DND-41 (cell line): ENCODE measurements at regions not wholly inside any gene's neighbourhood (a gene's known extent, or its start where the extent isn't known, plus 50 kb on each side); places are given as distances from the start of the nearest gene placed in this dataset.

Experiments
- ATAC-seq: fragments of 200-7000 bp; cut with Tn5 transposase; 3 replicates; pipeline ENCODE4 v1.9.1; 2021; ENCODE audit warnings: low read depth; ENCODE audit not compliant: insufficient read depth
- DNase-seq: peaks from one replicate; pipeline ENCODE4 v3.0.0-alpha.2; 2020
- H2AFZ ChIP-seq: 2 replicates; pipeline ENCODE4 v1.6.0; 2012; ENCODE audit warnings: low read depth, low read length
- H3K27ac ChIP-seq: 2 replicates; pipeline ENCODE4 v1.5.1; 2012; ENCODE audit warnings: low read length, inconsistent platforms
- H3K27me3 ChIP-seq: fragments of 200-600 bp; sonication (generic); 2 replicates; pipeline ENCODE4 v1.6.0; 2012; ENCODE audit warnings: low read length, mild to moderate bottlenecking, inconsistent platforms; ENCODE audit not compliant: insufficient read depth, poor library complexity
- H3K36me3 ChIP-seq: 2 replicates; pipeline ENCODE4 v1.5.1; 2012; ENCODE audit warnings: low read length, inconsistent platforms; ENCODE audit not compliant: insufficient read depth
- H3K4me1 ChIP-seq: 2 replicates; pipeline ENCODE4 v1.5.1; 2012; ENCODE audit warnings: mild to moderate bottlenecking, low read length; ENCODE audit not compliant: insufficient read depth
- H3K4me2 ChIP-seq: 2 replicates; pipeline ENCODE4 v1.6.0; 2012; ENCODE audit warnings: mild to moderate bottlenecking, moderate library complexity, low read length, inconsistent platforms; ENCODE audit not compliant: insufficient read depth
- H3K4me3 ChIP-seq, 2 experiments: fragments of 200-600 bp in 1 of 2; shearing (Covaris generic) in 1 of 2; 2 replicates each; pipeline ENCODE4 v1.5.1; 2012 to 2016; ENCODE audit warnings: inconsistent platforms in 2 of 2, low read length in 2 of 2, mild to moderate bottlenecking in 2 of 2, low read depth in 1 of 2, moderate library complexity in 1 of 2
- H3K79me2 ChIP-seq: 2 replicates; pipeline ENCODE4 v1.6.0; 2012; ENCODE audit warnings: low read length, inconsistent platforms; ENCODE audit not compliant: insufficient read depth
- H3K9ac ChIP-seq: 2 replicates; pipeline ENCODE4 v1.6.0; 2012; ENCODE audit warnings: low read depth, mild to moderate bottlenecking, inconsistent platforms, low read length, moderate library complexity
- H3K9me3 ChIP-seq: 2 replicates; pipeline ENCODE4 v1.5.1; 2012; ENCODE audit warnings: low read length, moderate library complexity, mild to moderate bottlenecking, inconsistent platforms; ENCODE audit not compliant: insufficient read depth, severe bottlenecking
- H4K20me1 ChIP-seq: 2 replicates; pipeline ENCODE4 v1.6.0; 2012; ENCODE audit warnings: low read length; ENCODE audit not compliant: insufficient read depth
- EZH2 ChIP-seq: IDR thresholded peaks from 3 replicates; pipeline ENCODE4 v1.6.1; 2012; ENCODE audit warnings: borderline replicate concordance, low read depth, mild to moderate bottlenecking, moderate library complexity, low read length, inconsistent platforms; ENCODE audit not compliant: severe bottlenecking
- TF ChIP-seq, protein P1 (sequence below): IDR thresholded peaks from 2 replicates; pipeline ENCODE4 v1.5.1; 2012; ENCODE audit warnings: borderline replicate concordance, low read length, moderate library complexity, mild to moderate bottlenecking; ENCODE audit not compliant: poor library complexity, severe bottlenecking; ENCODE audit errors: extremely low read depth

- TF ChIP-seq EZH2, result no peak
- TF ChIP-seq, protein P1, sequence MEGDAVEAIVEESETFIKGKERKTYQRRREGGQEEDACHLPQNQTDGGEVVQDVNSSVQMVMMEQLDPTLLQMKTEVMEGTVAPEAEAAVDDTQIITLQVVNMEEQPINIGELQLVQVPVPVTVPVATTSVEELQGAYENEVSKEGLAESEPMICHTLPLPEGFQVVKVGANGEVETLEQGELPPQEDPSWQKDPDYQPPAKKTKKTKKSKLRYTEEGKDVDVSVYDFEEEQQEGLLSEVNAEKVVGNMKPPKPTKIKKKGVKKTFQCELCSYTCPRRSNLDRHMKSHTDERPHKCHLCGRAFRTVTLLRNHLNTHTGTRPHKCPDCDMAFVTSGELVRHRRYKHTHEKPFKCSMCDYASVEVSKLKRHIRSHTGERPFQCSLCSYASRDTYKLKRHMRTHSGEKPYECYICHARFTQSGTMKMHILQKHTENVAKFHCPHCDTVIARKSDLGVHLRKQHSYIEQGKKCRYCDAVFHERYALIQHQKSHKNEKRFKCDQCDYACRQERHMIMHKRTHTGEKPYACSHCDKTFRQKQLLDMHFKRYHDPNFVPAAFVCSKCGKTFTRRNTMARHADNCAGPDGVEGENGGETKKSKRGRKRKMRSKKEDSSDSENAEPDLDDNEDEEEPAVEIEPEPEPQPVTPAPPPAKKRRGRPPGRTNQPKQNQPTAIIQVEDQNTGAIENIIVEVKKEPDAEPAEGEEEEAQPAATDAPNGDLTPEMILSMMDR, result no peak
Observed at GRCh38 chr4:85061974-85062373, 95.5 kb upstream of the WDFY3 start.

GRCh38 chr4:85062466-85062865 is 96.0 kb upstream of the WDFY3 start:
- no peak overlapping the region for H2AFZ ChIP-seq
- DNase-seq (no peak), ATAC-seq (no peak)
- no peak overlapping the region for H3K9ac ChIP-seq
- no peak overlapping the region for H3K4me3 ChIP-seq
- no peak overlapping the region for H3K4me2 ChIP-seq
- no peaks in the 10 kb centered on the region for H4K20me1 ChIP-seq
- H3K9me3 ChIP-seq, result no peaks in the 10 kb centered on the region
- TF ChIP-seq, protein P1, result no peak
- no peak for TF ChIP-seq EZH2
- no peaks in the 10 kb centered on the region for H3K27me3 ChIP-seq
- no peaks in the 10 kb centered on the region for H3K79me2 ChIP-seq
- no peaks in the 10 kb centered on the region for H3K4me1 ChIP-seq
- H3K36me3 ChIP-seq, result no peaks in the 10 kb centered on the region
- H3K27ac ChIP-seq, result no peak overlapping the region

More at GRCh38 chr4:85061974-85062373, 95.5 kb upstream of the WDFY3 start:
- Histone ChIP-seq H3K79me2 (no peaks in the 10 kb centered on the region), H2AFZ (no peak overlapping the region), H3K4me2 (no peak overlapping the region), H3K9ac (no peak overlapping the region), H3K9me3 (no peaks in the 10 kb centered on the region), H3K4me1 (no peaks in the 10 kb centered on the region), H3K4me3 (no peak overlapping the region), H3K27me3 (no peaks in the 10 kb centered on the region), H3K27ac (no peak overlapping the region), H3K36me3 (no peaks in the 10 kb centered on the region), H4K20me1 (no peaks in the 10 kb centered on the region)
- ATAC-seq (no peak), DNase-seq (no peak)

GRCh38 chr4:85067342-85067741 is 100.9 kb upstream of the WDFY3 start:
- ATAC-seq (no peak), DNase-seq (no peak)
- H3K79me2 ChIP-seq, result no peaks in the 10 kb centered on the region
- H2AFZ ChIP-seq, result no peak overlapping the region
- no peak overlapping the region for H3K4me3 ChIP-seq
- H3K27me3 ChIP-seq, result no peaks in the 10 kb centered on the region
- no peaks in the 10 kb centered on the region for H3K4me1 ChIP-seq
- no peak for TF ChIP-seq EZH2
- TF ChIP-seq, protein P1, result no peak
- H3K27ac ChIP-seq, result no peak overlapping the region
- no peaks in the 10 kb centered on the region for H4K20me1 ChIP-seq
- no peaks in the 10 kb centered on the region for H3K9me3 ChIP-seq
- H3K9ac ChIP-seq, result no peak overlapping the region
- H3K36me3 ChIP-seq, result no peaks in the 10 kb centered on the region
- H3K4me2 ChIP-seq, result no peak overlapping the region

GRCh38 chr4:85078016-85078415 is 111.5 kb upstream of the WDFY3 start:
- no peak overlapping the region for H3K9ac ChIP-seq
- no peak for TF ChIP-seq EZH2
- TF ChIP-seq, protein P1, result no peak
- H3K27ac ChIP-seq, result no peak overlapping the region
- H4K20me1 ChIP-seq, result no peaks in the 10 kb centered on the region
- H3K9me3 ChIP-seq, result no peaks in the 10 kb centered on the region
- no peaks in the 10 kb centered on the region for H3K4me1 ChIP-seq
- no peak overlapping the region for H3K4me2 ChIP-seq
- no peak for DNase-seq
- H3K27me3 ChIP-seq, result no peaks in the 10 kb centered on the region
- no peak overlapping the region for H2AFZ ChIP-seq
- no peak for ATAC-seq
- H3K79me2 ChIP-seq, result no peaks in the 10 kb centered on the region
- no peak overlapping the region for H3K4me3 ChIP-seq
- no peaks in the 10 kb centered on the region for H3K36me3 ChIP-seq
